HEK293 (cell line): ENCODE measurements at regions not wholly inside any gene's neighbourhood (a gene's known extent, or its start where the extent isn't known, plus 50 kb on each side); places are given as distances from the start of the nearest gene placed in this dataset.

ENCODE experiments used
- CTCF ChIA-PET: fragments of 350-600 bp; formaldehyde crosslinking; extraction: SDS; loops from one replicate; lab custom pipeline; 2021; ENCODE audit warnings: antibody characterized with exemption; lab: Yijun Ruan, JAX
- POLR2A ChIA-PET: fragments of 300-600 bp; formaldehyde crosslinking; extraction: SDS; loops from one replicate; lab custom pipeline; 2020; ENCODE audit warnings: antibody characterized with exemption, inconsistent platforms; lab: Yijun Ruan, JAX
- H3K27ac ChIP-seq: fragments of 200-500 bp; sonication (Bioruptor generic); 2 replicates; pipeline ENCODE4 v1.5.1; 2014; ENCODE audit warnings: low read depth, low read length, control low read depth, inconsistent platforms; ENCODE audit errors: extremely low read depth
- H3K36me3 ChIP-seq, 2 experiments: fragments of 200-500 bp in 1 of 2; sonication (Bioruptor generic) in 1 of 2; 1 replicate in 1 of 2; 2 replicates in 1 of 2; pipeline ENCODE4 v1.5.1; 2014 to 2017; ENCODE audit warnings: inconsistent platforms in 2 of 2, low read length in 2 of 2; ENCODE audit not compliant: control insufficient read depth in 2 of 2, insufficient read depth in 1 of 2
- H3K4me1 ChIP-seq: fragments of 200-500 bp; sonication (Bioruptor generic); 2 replicates; pipeline ENCODE4 v1.5.1; 2014; ENCODE audit warnings: mild to moderate bottlenecking, low read length, inconsistent platforms; ENCODE audit not compliant: control insufficient read depth, insufficient read depth
- H3K4me3 ChIP-seq: 2 replicates; pipeline ENCODE4 v1.5.1; 2011; ENCODE audit warnings: low read depth, mild to moderate bottlenecking, control low read depth, low read length, moderate library complexity
- H3K9me3 ChIP-seq: fragments of 200-500 bp; sonication (Bioruptor generic); 2 replicates; pipeline ENCODE4 v1.5.1; 2014; ENCODE audit warnings: low read depth, low read length, inconsistent platforms; ENCODE audit not compliant: control insufficient read depth, insufficient read depth
- EGR2 ChIP-seq: fragments of 450-650 bp; formaldehyde crosslinking; IDR thresholded peaks from 2 replicates; pipeline ENCODE4 v1.5.1; 2016; ENCODE audit warnings: low read depth, missing biosample characterization, missing genetic modification characterization
- GLIS2 ChIP-seq: fragments of 450-650 bp; formaldehyde crosslinking; IDR thresholded peaks from 2 replicates; pipeline ENCODE4 v1.5.1; 2016; ENCODE audit warnings: missing biosample characterization, missing genetic modification characterization
- MZF1 ChIP-seq: fragments of 450-650 bp; formaldehyde crosslinking; IDR thresholded peaks from 2 replicates; pipeline ENCODE4 v1.5.1; 2017; ENCODE audit warnings: missing biosample characterization, missing genetic modification characterization, borderline replicate concordance
- PATZ1 ChIP-seq: fragments of 450-650 bp; formaldehyde crosslinking; IDR thresholded peaks from 2 replicates; pipeline ENCODE4 v1.5.1; 2016; ENCODE audit warnings: missing biosample characterization, missing genetic modification characterization
- PRDM4 ChIP-seq: fragments of 450-650 bp; formaldehyde crosslinking; IDR thresholded peaks from 2 replicates; pipeline ENCODE4 v1.5.1; 2017; ENCODE audit warnings: missing biosample characterization, missing genetic modification characterization
- REPIN1 ChIP-seq: fragments of 450-650 bp; formaldehyde crosslinking; IDR thresholded peaks from 2 replicates; pipeline ENCODE4 v1.5.1; 2017; ENCODE audit warnings: missing biosample characterization, missing genetic modification characterization, low read depth
- ZBTB1 ChIP-seq: fragments of 450-650 bp; formaldehyde crosslinking; IDR thresholded peaks from 2 replicates; pipeline ENCODE4 v1.5.1; 2016; ENCODE audit warnings: missing biosample characterization, missing genetic modification characterization
- ZBTB49 ChIP-seq: fragments of 450-650 bp; formaldehyde crosslinking; IDR thresholded peaks from 2 replicates; pipeline ENCODE4 v1.5.1; 2016; ENCODE audit warnings: missing biosample characterization, missing genetic modification characterization, low read depth
- ZNF169 ChIP-seq: fragments of 450-650 bp; formaldehyde crosslinking; IDR thresholded peaks from 2 replicates; pipeline ENCODE4 v1.5.1; 2016; ENCODE audit warnings: missing biosample characterization, missing genetic modification characterization
- ZNF211 ChIP-seq: fragments of 450-650 bp; formaldehyde crosslinking; IDR thresholded peaks from 2 replicates; pipeline ENCODE4 v1.5.1; 2016; ENCODE audit warnings: low read depth, missing biosample characterization, missing genetic modification characterization
- ZNF341 ChIP-seq: fragments of 450-650 bp; formaldehyde crosslinking; IDR thresholded peaks from 2 replicates; pipeline ENCODE4; 2016; ENCODE audit warnings: low read depth, missing biosample characterization, missing genetic modification characterization
- ZNF350 ChIP-seq: fragments of 450-650 bp; formaldehyde crosslinking; IDR thresholded peaks from 2 replicates; pipeline ENCODE4 v1.5.0; 2017; ENCODE audit warnings: missing biosample characterization, mild to moderate bottlenecking, missing genetic modification characterization
- ZNF37A ChIP-seq: fragments of 450-650 bp; IDR thresholded peaks from 2 replicates; pipeline ENCODE4 v1.5.1; 2018; ENCODE audit warnings: missing biosample characterization, missing genetic modification characterization
- ZNF473 ChIP-seq: fragments of 450-650 bp; formaldehyde crosslinking; IDR thresholded peaks from 2 replicates; pipeline ENCODE4 v1.5.1; 2017; ENCODE audit warnings: missing biosample characterization, missing genetic modification characterization
- ZNF530 ChIP-seq: fragments of 450-650 bp; formaldehyde crosslinking; IDR thresholded peaks from 2 replicates; pipeline ENCODE4 v1.5.1; 2016; ENCODE audit warnings: low read depth, missing biosample characterization, missing genetic modification characterization
- ZNF561 ChIP-seq: fragments of 450-650 bp; IDR thresholded peaks from 2 replicates; pipeline ENCODE4 v1.5.1; 2018; ENCODE audit warnings: missing biosample characterization, missing genetic modification characterization, borderline replicate concordance
- ZNF645 ChIP-seq: fragments of 450-650 bp; formaldehyde crosslinking; IDR thresholded peaks from 2 replicates; pipeline ENCODE4; 2016; ENCODE audit warnings: missing biosample characterization, missing genetic modification characterization
- ZNF707 ChIP-seq: fragments of 450-650 bp; formaldehyde crosslinking; IDR thresholded peaks from 2 replicates; pipeline ENCODE4 v1.5.1; 2016; ENCODE audit warnings: missing biosample characterization, missing genetic modification characterization
- ZNF777 ChIP-seq: fragments of 450-650 bp; formaldehyde crosslinking; IDR thresholded peaks from 2 replicates; pipeline ENCODE4 v1.5.1; 2017; ENCODE audit warnings: missing biosample characterization, missing genetic modification characterization, borderline replicate concordance
- ZSCAN4 ChIP-seq: fragments of 450-650 bp; formaldehyde crosslinking; IDR thresholded peaks from 2 replicates; pipeline ENCODE4 v1.5.1; 2017; ENCODE audit warnings: missing biosample characterization, missing genetic modification characterization

GRCh38 chr11:80520507-80520887 is 1079.7 kb upstream of the TENM4 start (continued):
- TF ChIP-seq ZNF645 (tag by site-specific recombination), result no peak
- TF ChIP-seq, all 188 proteins: peak for 0

- Histone ChIP-seq H3K4me3 (no peak overlapping the region), H3K4me1 (no peaks in the 10 kb centered on the region), H3K36me3 (no peaks in the 10 kb centered on the region), H3K27ac (no peak overlapping the region), H3K9me3 (no peaks in the 10 kb centered on the region)
- ChIA-PET CTCF (no interaction called here), POLR2A (no interaction called here)
- TF ChIP-seq ZNF169 (tag by site-specific recombination), result no peak
- TF ChIP-seq ZNF211 (tag by site-specific recombination), result no peak
- TF ChIP-seq ZNF561 (tag by site-specific recombination), result no peak
- no peak for TF ChIP-seq MZF1 (tag by site-specific recombination)
- TF ChIP-seq ZNF341, result no peak
- no peak for TF ChIP-seq EGR2 (tag by site-specific recombination)
These were observed 1079.0 kb upstream of the TENM4 start for GRCh38 chr11:80519596-80520506.

- POLR2A ChIA-PET, result no interaction called here
These were observed 1076.9 kb upstream of the TENM4 start for GRCh38 chr11:80517701-80518100.

GRCh38 chr11:80515097-80515496 is 1074.3 kb upstream of the TENM4 start:
- H3K4me3 ChIP-seq, result no peak overlapping the region
- H3K36me3 ChIP-seq, result no peaks in the 10 kb centered on the region
- POLR2A ChIA-PET, result no interaction called here
- H3K9me3 ChIP-seq, result no peaks in the 10 kb centered on the region
- CTCF ChIA-PET, result no interaction called here
- no peaks in the 10 kb centered on the region for H3K4me1 ChIP-seq
- no peak overlapping the region for H3K27ac ChIP-seq
- TF ChIP-seq ZSCAN4 (tag by site-specific recombination) (no peak), ZNF473 (tag by site-specific recombination) (no peak), ZBTB1 (tag by site-specific recombination) (no peak), ZNF37A (tag by site-specific recombination) (no peak), PRDM4 (no peak), GLIS2 (tag by site-specific recombination) (no peak), PATZ1 (no peak), ZNF350 (no peak), REPIN1 (tag by site-specific recombination) (no peak), ZBTB49 (no peak), ZNF777 (tag by site-specific recombination) (no peak), ZNF707 (no peak)

More at GRCh38 chr11:80517701-80518100, 1076.9 kb upstream of the TENM4 start:
- no peak overlapping the region for H3K4me3 ChIP-seq
- no peaks in the 10 kb centered on the region for H3K36me3 ChIP-seq
- no peaks in the 10 kb centered on the region for H3K9me3 ChIP-seq
- CTCF ChIA-PET, result no interaction called here
- H3K27ac ChIP-seq, result no peak overlapping the region
- no peaks in the 10 kb centered on the region for H3K4me1 ChIP-seq
- TF ChIP-seq ZNF530 (tag by site-specific recombination), result no peak
